IMR-90 (cell line): ENCODE measurements at regions not wholly inside any gene's neighbourhood (a gene's known extent, or its start where the extent isn't known, plus 50 kb on each side); places are given as distances from the start of the nearest gene placed in this dataset.
"Not testable (repeated sequence)": the region's sequence is repeated elsewhere in the genome, so short reads cannot be mapped to it uniquely, and the experiment has no call there.

Experiments used
- ATAC-seq: fragments of 200-7000 bp; cut with Tn5 transposase; 2 replicates; pipeline ENCODE4 v1.9.1; 2020; ENCODE audit warnings: low read depth, mild to moderate bottlenecking, moderate library complexity
- BruUV-seq: library from RNA; stranded (reverse); fragments of 400-500 nt; replicated peaks from 2 replicates; lab custom pipeline; 2021; lab: Mats Ljungman, UMichigan
- CTCF ChIA-PET: fragments of 300-600 bp; formaldehyde crosslinking; extraction: SDS; loops from one replicate; lab custom pipeline; 2021; ENCODE audit warnings: antibody characterized with exemption; lab: Yijun Ruan, JAX
- POLR2A ChIA-PET: fragments of 300-600 bp; sonication (Branson Sonifier 250); formaldehyde crosslinking; loops from one replicate; lab custom pipeline; 2022; ENCODE audit warnings: antibody characterized with exemption; ENCODE audit not compliant: unreplicated experiment; lab: Charles Lee
- DNase-seq: peaks from one replicate; pipeline ENCODE4 v3.0.0; 2013
- H2AFZ ChIP-seq: replicated peaks from 2 replicates; pipeline ENCODE3; 2013; ENCODE audit warnings: low read length, mild to moderate bottlenecking; ENCODE audit not compliant: poor library complexity
- H2AK5ac ChIP-seq: 2 replicates; pipeline ENCODE4 v1.6.1; 2013; ENCODE audit warnings: low read depth, low read length, inconsistent platforms
- H2AK9ac ChIP-seq: replicated peaks from 2 replicates; pipeline ENCODE3; 2013; ENCODE audit warnings: mild to moderate bottlenecking, low read depth, low read length, moderate library complexity; ENCODE audit not compliant: poor library complexity
- H2BK120ac ChIP-seq: 2 replicates; pipeline ENCODE4 v1.6.1; 2013; ENCODE audit warnings: low read depth, low read length, inconsistent platforms
- H2BK15ac ChIP-seq: 3 replicates; pipeline ENCODE4 v1.6.1; 2013; ENCODE audit warnings: low read depth, low read length, inconsistent platforms
- H2BK20ac ChIP-seq: 2 replicates; pipeline ENCODE4 v1.6.1; 2013; ENCODE audit warnings: low read depth, mild to moderate bottlenecking, inconsistent platforms, low read length, moderate library complexity
- H2BK5ac ChIP-seq: 2 replicates; pipeline ENCODE4 v1.6.1; 2013; ENCODE audit warnings: mild to moderate bottlenecking, low read depth, low read length, inconsistent platforms; ENCODE audit not compliant: poor library complexity, severe bottlenecking
- H3K14ac ChIP-seq: replicated peaks from 2 replicates; pipeline ENCODE4 v1.6.1; 2013; ENCODE audit warnings: low read depth, low read length, inconsistent platforms
- H3K18ac ChIP-seq: 2 replicates; pipeline ENCODE4 v1.6.1; 2013; ENCODE audit warnings: low read depth, low read length, control low read depth
- H3K23ac ChIP-seq: 2 replicates; pipeline ENCODE4 v1.6.1; 2013; ENCODE audit warnings: low read depth, low read length, inconsistent platforms
- H3K27ac ChIP-seq: 2 replicates; pipeline ENCODE4 v1.5.1; 2013; ENCODE audit warnings: mild to moderate bottlenecking, control low read depth, low read length; ENCODE audit not compliant: insufficient read depth
- H3K27me3 ChIP-seq: 2 replicates; pipeline ENCODE4 v1.6.1; 2013; ENCODE audit warnings: low read length; ENCODE audit not compliant: control insufficient read depth, insufficient read depth
- H3K36me3 ChIP-seq: 2 replicates; pipeline ENCODE4 v1.6.1; 2013; ENCODE audit warnings: low read length, mixed read lengths; ENCODE audit not compliant: control insufficient read depth, insufficient read depth
- H3K4ac ChIP-seq: 2 replicates; pipeline ENCODE4 v1.6.1; 2013; ENCODE audit warnings: low read depth, low read length, inconsistent platforms
- H3K4me1 ChIP-seq: 2 replicates; pipeline ENCODE4 v1.6.1; 2013; ENCODE audit warnings: low read length, mixed read lengths; ENCODE audit not compliant: control insufficient read depth, insufficient read depth
- H3K4me2 ChIP-seq: 2 replicates; pipeline ENCODE4 v1.6.1; 2013; ENCODE audit warnings: low read depth, mild to moderate bottlenecking, control low read depth, low read length, moderate library complexity
- H3K4me3 ChIP-seq: 2 replicates; pipeline ENCODE4 v1.5.1; 2013; ENCODE audit warnings: low read depth, mild to moderate bottlenecking, control low read depth, low read length, moderate library complexity; ENCODE audit not compliant: insufficient read depth
- H3K56ac ChIP-seq: 2 replicates; pipeline ENCODE4 v1.6.1; 2013; ENCODE audit warnings: low read length, inconsistent platforms; ENCODE audit not compliant: insufficient read depth; ENCODE audit errors: extremely low read depth
- H3K79me1 ChIP-seq, 2 experiments: 2 replicates each; pipeline ENCODE4 v1.6.1; 2013; ENCODE audit warnings: low read length in 2 of 2, inconsistent platforms in 1 of 2, low read depth in 1 of 2
- H3K9ac ChIP-seq: 2 replicates; pipeline ENCODE4 v1.6.1; 2013; ENCODE audit warnings: low read depth, low read length, control low read depth
- H3K9me1 ChIP-seq: 2 replicates; pipeline ENCODE4 v1.6.1; 2013; ENCODE audit warnings: low read length, inconsistent platforms; ENCODE audit not compliant: insufficient read depth
- H3K9me3 ChIP-seq: 2 replicates; pipeline ENCODE4 v1.6.1; 2013; ENCODE audit warnings: low read length; ENCODE audit not compliant: control insufficient read depth, insufficient read depth
- H4K20me1 ChIP-seq: 2 replicates; pipeline ENCODE4 v1.6.1; 2013; ENCODE audit warnings: low read length, inconsistent platforms; ENCODE audit not compliant: insufficient read depth
- H4K5ac ChIP-seq: 2 replicates; pipeline ENCODE4 v1.6.1; 2013; ENCODE audit warnings: mild to moderate bottlenecking, low read depth, low read length, control low read depth
- H4K8ac ChIP-seq, 2 experiments: 2 replicates each; pipeline ENCODE4 v1.6.1; 2013; ENCODE audit warnings: low read depth in 2 of 2, low read length in 2 of 2, control low read depth in 1 of 2, inconsistent platforms in 1 of 2
- H4K91ac ChIP-seq: 2 replicates; pipeline ENCODE4 v1.6.1; 2013; ENCODE audit warnings: low read depth, low read length, inconsistent platforms; ENCODE audit not compliant: insufficient read depth
- WGBS, 2 experiments: methylation state at CpG; one replicate each; pipeline versions ENCODE4 v1.1.5 to v1.1.7; 2013; ENCODE audit warnings: missing lambda C conversion rate in 2 of 2; ENCODE audit not compliant: insufficient read length in 1 of 2; ENCODE audit errors: extremely low coverage in 2 of 2; 5-methylcytosine and 5-hydroxymethylcytosine counted together
- dilution Hi-C: fragments of 300-500 bp; cut with HindIII; formaldehyde crosslinking; loops from one replicate; pipeline ENCODE4 v1.14.3; 2018; ENCODE audit warnings: low sequenced_read_pairs; ENCODE audit not compliant: unreplicated experiment
- in situ Hi-C: fragments of 300-500 bp; cut with MboI; formaldehyde crosslinking; loops from 3 replicates; pipeline ENCODE4 v1.14.3; 2019; ENCODE audit warnings: low sequenced_read_pairs, inconsistent platforms, mixed read lengths
- intact Hi-C: fragments of 100-400 bp; cut with micrococcal nuclease; formaldehyde crosslinking; loops from 2 replicates; pipeline ENCODE4 v1.10.0; 2022

- H2AK9ac ChIP-seq, dilution Hi-C loops, H3K14ac ChIP-seq, H2BK20ac ChIP-seq, H2BK120ac ChIP-seq, H3K4me2 ChIP-seq, H2BK15ac ChIP-seq, in situ Hi-C loops, BruUV-seq, H3K27me3 ChIP-seq, H4K8ac ChIP-seq, H4K91ac ChIP-seq, DNase-seq, H2AK5ac ChIP-seq, H2BK5ac ChIP-seq, H3K9me3 ChIP-seq, H3K4ac ChIP-seq, H2AFZ ChIP-seq, intact Hi-C loops, CTCF ChIA-PET, H3K36me3 ChIP-seq, H4K20me1 ChIP-seq, H3K79me1 ChIP-seq, H3K9me1 ChIP-seq, H3K56ac ChIP-seq, H3K4me3 ChIP-seq, ATAC-seq, H3K27ac ChIP-seq, H4K5ac ChIP-seq, H3K23ac ChIP-seq, H3K9ac ChIP-seq, POLR2A ChIA-PET, H3K18ac ChIP-seq, H3K4me1 ChIP-seq: not testable (repeated sequence)
- WGBS, 2 experiments: 88% methylated on average over 10 of the region's 16 CpGs; no CpG with 5 or more reads in 1 of the 2 experiments
Measured at GRCh38 chr4:28113586-28113985, 1252.9 kb downstream of the STIM2 start.

GRCh38 chr4:28116526-28117083, 1256.0 kb downstream of the STIM2 start:
- dilution Hi-C loops, ATAC-seq, CTCF ChIA-PET: not testable (repeated sequence)

More at GRCh38 chr4:28116526-28117083, 1256.0 kb downstream of the STIM2 start:
- H2BK15ac ChIP-seq, in situ Hi-C loops, H4K20me1 ChIP-seq, H4K91ac ChIP-seq, H3K4me1 ChIP-seq, H3K27me3 ChIP-seq, H4K8ac ChIP-seq, H3K23ac ChIP-seq, H2AK9ac ChIP-seq, H3K4me2 ChIP-seq, H3K9me1 ChIP-seq, H2BK120ac ChIP-seq, H3K79me1 ChIP-seq, H3K4me3 ChIP-seq, H3K36me3 ChIP-seq, intact Hi-C loops, BruUV-seq, H2BK20ac ChIP-seq, POLR2A ChIA-PET, H2AFZ ChIP-seq, H3K27ac ChIP-seq, H3K9me3 ChIP-seq, H4K5ac ChIP-seq, H3K9ac ChIP-seq, H2AK5ac ChIP-seq, H2BK5ac ChIP-seq, H3K56ac ChIP-seq, DNase-seq, H3K18ac ChIP-seq, H3K14ac ChIP-seq, H3K4ac ChIP-seq: not testable (repeated sequence)
- no CpG with 5 or more reads among the region's 12 CpGs for WGBS, 2 experiments
